ENCODE measurements at regions not wholly inside any gene's neighbourhood (a gene's known extent, or its start where the extent isn't known, plus 50 kb on each side); places are given as distances from the start of the nearest gene placed in this dataset.

GRCh38 chr12:67504026-67504425, 144.5 kb upstream of the DYRK2 start:
- no peak for TF ChIP-seq YY1 (IDR thresholded peaks at IDR 0.05; ENCODE audit: low read depth)
- no peak for TF ChIP-seq TAF1 (IDR thresholded peaks at IDR 0.05; ENCODE audit: low read depth)
- no peak for TF ChIP-seq REST (IDR thresholded peaks at IDR 0.05; ENCODE audit: low read depth)
- no peak for TF ChIP-seq CEBPB (IDR thresholded peaks at IDR 0.05)

All from Ishikawa (cell line).